NT2/D1 (cell line): ENCODE measurements at regions not wholly inside any gene's neighbourhood (a gene's known extent, or its start where the extent isn't known, plus 50 kb on each side); places are given as distances from the start of the nearest gene placed in this dataset.
"Not testable (repeated sequence)": the region's sequence is repeated elsewhere in the genome, so short reads cannot be mapped to it uniquely, and the experiment has no call there.

Experiments used
- DNase-seq: peaks from one replicate; pipeline ENCODE4 v3.0.0-alpha.2; 2011; ENCODE audit warnings: low read depth, low spot score
- H3K27me3 ChIP-seq: 2 replicates; pipeline ENCODE4 v1.6.0; 2011; ENCODE audit warnings: mild to moderate bottlenecking; ENCODE audit not compliant: insufficient read length, insufficient read depth
- H3K36me3 ChIP-seq: 2 replicates; pipeline ENCODE4 v1.6.1; 2011; ENCODE audit warnings: mild to moderate bottlenecking, low read length, mixed read lengths; ENCODE audit not compliant: insufficient read depth, insufficient read length
- H3K4me1 ChIP-seq: 2 replicates; pipeline ENCODE4 v1.5.1; 2011; ENCODE audit not compliant: insufficient read depth, insufficient read length
- H3K4me3 ChIP-seq: 2 replicates; pipeline ENCODE4 v1.5.1; 2011; ENCODE audit warnings: low read depth; ENCODE audit not compliant: insufficient read length
- H3K9ac ChIP-seq: 2 replicates; pipeline ENCODE4 v1.6.0; 2011; ENCODE audit warnings: low read depth; ENCODE audit not compliant: insufficient read length
- H3K9me3 ChIP-seq: 2 replicates; pipeline ENCODE4 v1.5.1; 2011; ENCODE audit warnings: mild to moderate bottlenecking, low read length; ENCODE audit not compliant: insufficient read depth
- SUZ12 ChIP-seq: IDR thresholded peaks from 2 replicates; pipeline ENCODE4 v1.6.1; 2011; ENCODE audit not compliant: insufficient read length, insufficient read depth; ENCODE audit errors: extremely low read depth
- YY1 ChIP-seq: IDR thresholded peaks from 2 replicates; pipeline ENCODE4 v1.6.1; 2011; ENCODE audit not compliant: insufficient read length, insufficient read depth
- ZNF274 ChIP-seq: IDR thresholded peaks from 2 replicates; pipeline ENCODE4 v1.6.1; 2011; ENCODE audit warnings: mild to moderate bottlenecking, low read depth, low read length

DNA sequence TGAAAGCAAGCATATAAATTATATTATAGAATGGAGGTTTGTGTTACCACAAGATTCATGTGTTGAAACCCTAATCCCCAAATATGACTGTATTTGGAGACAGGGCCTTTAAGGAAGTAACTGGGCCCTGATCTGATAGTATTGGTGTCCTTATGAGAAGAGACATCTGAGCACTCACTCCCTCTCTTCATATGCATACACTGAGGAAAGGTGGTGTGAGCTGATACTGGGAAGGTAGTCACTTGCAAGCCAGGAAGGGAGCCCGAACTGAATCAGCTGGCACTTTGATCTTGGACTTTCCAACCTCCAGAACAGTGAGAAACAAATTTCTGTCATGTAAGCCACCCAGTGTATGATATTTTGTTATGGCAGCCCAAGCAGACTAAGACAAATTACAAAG lies 66.9 kb upstream of the RHOBTB1 start:
- Histone ChIP-seq H3K9ac (no peak overlapping the region), H3K27me3 (no peaks in the 10 kb centered on the region), H3K36me3 (no peaks in the 10 kb centered on the region), H3K4me3 (no peak overlapping the region), H3K4me1 (no peaks in the 10 kb centered on the region), H3K9me3 (no peaks in the 10 kb centered on the region)
- no peak for TF ChIP-seq YY1
- TF ChIP-seq ZNF274: no peak
- TF ChIP-seq SUZ12: no peak
- DNase-seq: no peak

DNA sequence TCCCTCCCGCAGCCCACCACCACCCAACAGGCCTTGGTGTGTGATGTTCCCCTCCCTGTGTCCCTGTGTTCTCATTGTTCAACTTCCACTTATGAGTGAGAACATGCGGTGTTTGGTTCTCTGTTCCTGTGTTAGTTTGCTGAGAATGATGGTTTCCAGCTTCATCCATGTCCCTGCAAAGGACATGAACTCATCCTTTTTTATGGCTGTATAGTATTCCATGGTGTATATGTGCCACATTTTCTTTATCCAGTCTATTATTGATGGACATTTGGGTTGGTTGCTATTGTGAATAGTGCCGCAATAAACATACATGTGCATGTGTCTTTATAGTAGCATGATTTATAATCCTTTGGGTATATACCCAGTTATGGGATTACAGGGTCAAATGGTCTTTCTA lies 59.1 kb upstream of the RHOBTB1 start:
- not testable (repeated sequence) for H3K4me3 ChIP-seq, H3K9me3 ChIP-seq, DNase-seq, H3K36me3 ChIP-seq, H3K4me1 ChIP-seq, H3K9ac ChIP-seq
- H3K27me3 ChIP-seq: peaks cover 33% of the 10 kb centered on the region

DNA sequence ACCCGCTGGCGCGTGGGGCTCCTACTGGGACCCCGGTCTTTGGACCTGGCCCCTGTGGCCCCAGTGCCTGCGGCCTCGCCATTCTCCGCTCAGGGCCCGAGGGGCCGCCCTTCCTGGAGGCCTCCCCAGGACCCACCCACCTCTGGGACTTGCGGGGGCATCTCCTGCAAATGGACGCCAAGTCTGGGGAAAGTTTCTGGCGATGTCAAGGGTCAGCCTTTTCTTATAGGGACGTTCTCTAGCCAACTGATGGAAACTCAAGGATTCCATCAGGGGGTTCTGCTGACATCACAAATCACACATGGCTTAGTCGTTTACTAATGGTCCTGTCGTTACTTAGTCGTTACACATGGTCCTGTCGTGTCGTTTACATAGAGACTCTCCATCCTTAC lies 57.7 kb upstream of the RHOBTB1 start:
- no peak for DNase-seq
- no peaks in the 10 kb centered on the region for H3K36me3 ChIP-seq
- H3K4me1 ChIP-seq: no peaks in the 10 kb centered on the region
- no peak overlapping the region for H3K9ac ChIP-seq
- H3K9me3 ChIP-seq: no peaks in the 10 kb centered on the region
- no peak for TF ChIP-seq ZNF274
- TF ChIP-seq YY1: no peak
- TF ChIP-seq SUZ12: no peak
- H3K4me3 ChIP-seq: peak overlapping the region; percentile 43
- H3K27me3 ChIP-seq: peaks cover 33% of the 10 kb centered on the region

DNA sequence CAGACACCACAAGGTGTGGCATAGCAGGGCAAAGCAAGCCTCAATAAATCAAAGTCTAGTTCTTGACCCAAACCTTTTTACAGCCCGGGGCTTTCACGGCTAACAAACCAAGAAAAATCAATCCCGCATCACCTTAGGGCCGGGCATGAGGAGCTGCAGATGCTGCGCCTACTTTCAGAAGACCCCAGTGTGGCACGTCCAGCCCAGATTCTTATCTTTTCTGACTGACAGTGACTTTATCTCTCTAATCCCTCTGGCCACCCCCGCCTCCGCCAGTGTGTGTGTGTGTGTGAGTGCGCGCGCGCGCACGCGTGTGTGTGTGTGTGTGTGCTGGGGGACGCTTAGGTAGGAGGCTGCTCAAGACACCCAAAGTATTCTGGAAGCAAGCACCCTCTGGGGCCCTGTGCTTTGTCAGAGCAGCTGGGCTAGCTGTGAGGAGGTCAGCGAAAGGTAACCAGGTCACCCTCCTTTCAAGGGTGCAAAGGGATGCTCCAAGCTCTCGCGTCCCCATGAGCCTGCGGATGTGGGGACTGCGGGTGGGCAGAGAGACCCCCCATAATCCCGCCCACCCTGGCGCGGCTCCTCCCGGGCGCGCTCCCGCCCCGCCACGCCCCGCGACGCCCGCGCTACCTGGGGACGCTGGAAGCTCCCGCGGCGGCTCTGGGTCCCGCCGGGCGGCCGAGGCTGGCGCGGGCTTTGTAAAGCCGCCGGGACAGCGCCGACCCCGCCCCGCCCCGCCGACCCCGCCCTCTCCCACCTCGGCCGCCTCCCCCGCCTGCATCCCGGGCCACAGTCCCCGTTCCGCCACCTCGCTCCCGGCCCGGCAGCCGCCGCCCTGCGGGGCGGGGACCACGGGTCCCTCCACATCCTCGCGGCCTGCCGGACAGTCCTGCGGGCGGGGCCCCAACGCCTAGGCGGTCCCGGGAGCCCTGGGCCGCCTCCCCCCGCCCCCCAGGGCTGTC lies 57.1 kb upstream of the RHOBTB1 start:
- Histone ChIP-seq H3K27me3 (peaks cover 33% of the 10 kb centered on the region), H3K4me3 (peak overlapping the region; percentile 59), H3K9ac (peak overlapping the region; percentile 72), H3K4me1 (no peaks in the 10 kb centered on the region), H3K36me3 (no peaks in the 10 kb centered on the region), H3K9me3 (no peaks in the 10 kb centered on the region)
- peak; percentile 20 for DNase-seq
- TF ChIP-seq ZNF274 (no peak), SUZ12 (no peak), YY1 (no peak)

DNA sequence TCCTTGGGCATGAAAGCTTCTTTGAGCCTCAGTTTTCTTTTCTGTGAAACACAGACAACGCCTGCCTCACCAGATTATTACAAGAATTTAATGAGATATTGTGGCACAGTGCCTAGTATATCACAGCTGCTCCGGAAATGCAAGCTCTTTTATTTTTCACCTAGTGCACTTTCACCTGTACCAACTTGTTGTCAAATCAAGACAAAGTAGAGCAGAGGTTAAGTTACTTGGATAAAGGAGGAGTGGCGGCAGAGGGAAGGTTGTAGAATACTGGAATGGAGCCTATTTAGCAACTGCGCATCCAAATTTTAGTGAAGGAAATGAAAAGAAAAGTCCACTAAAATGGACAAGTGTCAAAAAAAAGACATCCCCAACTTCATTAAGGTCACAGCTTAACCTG lies 54.9 kb upstream of the RHOBTB1 start:
- no peak for DNase-seq
- H3K27me3 ChIP-seq: peaks cover 33% of the 10 kb centered on the region
- TF ChIP-seq ZNF274 (no peak), SUZ12 (no peak), YY1 (no peak)
- no peak overlapping the region for H3K9ac ChIP-seq
- no peak overlapping the region for H3K4me3 ChIP-seq
- H3K4me1 ChIP-seq: no peaks in the 10 kb centered on the region
- H3K36me3 ChIP-seq: no peaks in the 10 kb centered on the region
- H3K9me3 ChIP-seq: no peaks in the 10 kb centered on the region

DNA sequence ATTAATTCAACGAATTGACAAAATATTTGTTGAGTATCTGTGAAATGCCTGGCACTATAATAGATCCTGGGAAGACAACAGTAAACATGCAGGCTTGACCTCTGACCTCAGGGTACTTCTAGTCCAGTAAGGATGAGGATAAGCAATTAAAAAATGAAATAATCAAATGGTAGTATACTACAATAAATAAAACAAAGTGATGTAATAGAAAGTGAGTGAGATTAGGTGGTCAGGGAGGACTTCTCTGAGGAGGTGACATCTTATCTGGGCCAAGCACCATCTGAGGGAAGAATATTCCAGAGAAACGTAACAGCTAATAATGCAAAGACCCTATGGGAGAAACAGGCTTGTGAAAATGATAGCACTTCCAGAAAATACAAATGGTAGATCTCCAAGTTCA lies 50.1 kb upstream of the RHOBTB1 start:
- Histone ChIP-seq H3K9ac (no peak overlapping the region), H3K4me1 (no peaks in the 10 kb centered on the region), H3K9me3 (no peaks in the 10 kb centered on the region), H3K4me3 (no peak overlapping the region), H3K36me3 (no peaks in the 10 kb centered on the region), H3K27me3 (peaks cover 5% of the 10 kb centered on the region)
- no peak for TF ChIP-seq ZNF274
- no peak for TF ChIP-seq SUZ12
- TF ChIP-seq YY1: no peak
- DNase-seq: no peak
